22Rv1 (cell line): ENCODE measurements at regions not wholly inside any gene's neighbourhood (a gene's known extent, or its start where the extent isn't known, plus 50 kb on each side); places are given as distances from the start of the nearest gene placed in this dataset.
"Not testable (repeated sequence)": the region's sequence is repeated elsewhere in the genome, so short reads cannot be mapped to it uniquely, and the experiment has no call there.

ENCODE experiments used
- CTCF ChIP-seq: fragments of 450-650 bp; IDR thresholded peaks from 2 replicates; pipeline ENCODE4 v1.5.1; 2017; ENCODE audit warnings: mild to moderate bottlenecking
- ZFX ChIP-seq: fragments of 450-650 bp; IDR thresholded peaks from 2 replicates; pipeline ENCODE4 v1.6.1; 2017; ENCODE audit warnings: antibody characterized with exemption, borderline replicate concordance

- TF ChIP-seq CTCF, ZFX: not testable (repeated sequence)
Measured at GRCh38 chr16:88184053-88184452, 198.7 kb upstream of the ZNF469 start.
